AG09319 (cell line): ENCODE measurements at regions not wholly inside any gene's neighbourhood (a gene's known extent, or its start where the extent isn't known, plus 50 kb on each side); places are given as distances from the start of the nearest gene placed in this dataset.
A peak's percentile ranks its signal among the peaks of the same experiment; 100 is the strongest.

Experiments
- DNase-seq: peaks from one replicate; pipeline ENCODE4 v3.0.0-alpha.2; 2010; ENCODE audit warnings: low read depth; ENCODE audit errors: extremely low read depth
- CTCF ChIP-seq: IDR thresholded peaks from 2 replicates; pipeline ENCODE4 v1.5.1; 2011; ENCODE audit warnings: low read depth, mild to moderate bottlenecking, inconsistent platforms, low read length, moderate library complexity

- no peak for TF ChIP-seq CTCF
- no peak for DNase-seq
These were observed 153.8 kb upstream of the ZBED5 start for GRCh38 chr11:11011617-11012016.

- no peak for DNase-seq
- TF ChIP-seq CTCF, result peak; percentile 39
These were observed 152.8 kb upstream of the ZBED5 start for GRCh38 chr11:11010624-11011127.

DNA sequence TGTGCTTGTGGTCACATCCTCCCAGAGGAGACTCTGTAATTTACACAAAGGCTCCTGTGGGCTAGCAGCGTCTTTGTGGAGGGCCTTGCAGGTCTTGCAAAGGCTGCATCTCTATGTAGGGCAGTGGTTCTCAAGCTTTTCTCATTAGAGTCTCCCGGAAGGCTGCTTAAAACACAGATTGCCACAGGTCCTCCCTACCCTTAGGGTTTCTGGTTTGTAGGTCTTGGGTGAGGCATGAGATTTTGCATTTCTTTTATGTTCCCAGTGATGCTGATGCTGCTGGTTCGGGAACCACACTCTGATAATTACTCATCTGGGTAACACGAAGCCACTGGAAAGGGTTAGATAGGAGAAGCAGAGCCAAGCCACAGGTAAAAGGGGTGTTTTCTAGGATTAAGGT lies 151.3 kb upstream of the ZBED5 start:
- TF ChIP-seq CTCF, result no peak
- no peak for DNase-seq

GRCh38 chr11:11004069-11004468 lies 146.2 kb upstream of the ZBED5 start:
- no peak for TF ChIP-seq CTCF
- DNase-seq, result no peak

DNA sequence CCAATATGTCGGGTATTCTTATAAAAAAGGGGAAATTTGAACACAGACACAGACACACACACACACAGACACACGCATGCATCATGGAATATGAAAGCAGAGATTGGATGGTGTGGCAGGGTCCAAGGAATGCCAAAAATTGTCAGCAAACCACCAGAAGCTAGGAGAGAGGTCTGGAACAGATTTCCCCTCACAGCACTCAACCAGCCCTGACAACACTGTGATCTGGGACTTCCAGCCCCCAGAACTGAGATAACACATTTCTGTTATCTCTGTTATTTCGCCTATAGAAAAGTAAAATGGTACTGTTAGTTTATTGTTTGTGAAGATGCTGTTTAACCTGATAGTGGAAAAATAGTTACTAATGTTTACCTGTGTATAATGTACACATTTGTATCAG lies 145.4 kb upstream of the ZBED5 start:
- TF ChIP-seq CTCF, result no peak
- DNase-seq, result no peak

DNA sequence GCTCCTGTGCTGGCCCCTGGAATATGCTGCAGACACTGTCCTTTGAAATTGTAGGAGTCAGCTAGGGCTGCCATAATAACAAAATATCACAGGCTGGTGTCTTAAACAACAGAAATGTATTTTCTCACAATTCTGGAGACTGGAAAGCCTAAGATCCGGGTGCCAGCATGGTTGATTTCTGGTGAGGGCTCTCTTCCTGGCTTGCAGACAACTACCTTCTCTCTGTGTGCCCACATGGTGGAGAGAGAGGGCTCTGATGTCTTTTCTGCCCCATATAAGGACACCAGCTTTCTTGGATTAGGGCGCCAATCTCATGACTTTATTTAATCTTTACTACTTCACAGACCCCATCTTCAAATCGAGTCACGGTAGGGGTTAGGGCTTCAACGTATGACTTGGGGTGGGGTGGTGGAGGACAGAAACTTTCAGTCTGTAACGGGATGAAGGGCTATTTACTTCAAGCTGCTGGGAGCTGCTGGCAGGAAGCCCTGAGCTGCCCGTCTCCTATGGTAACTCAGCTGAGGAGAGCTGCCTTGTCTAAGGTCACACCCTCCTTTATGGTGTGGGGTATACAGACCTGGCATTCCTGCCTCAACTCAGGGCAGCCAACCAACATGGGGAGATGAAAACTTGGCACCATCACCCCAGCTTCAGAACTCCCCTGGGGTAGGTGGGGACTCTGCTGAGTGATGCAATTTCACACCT lies 142.9 kb upstream of the ZBED5 start:
- no peak for DNase-seq
- no peak for TF ChIP-seq CTCF

- DNase-seq, result no peak
- TF ChIP-seq CTCF, result no peak
These were observed 140.8 kb upstream of the ZBED5 start for GRCh38 chr11:10998674-10999073.
